ENCODE measurements at regions not wholly inside any gene's neighbourhood (a gene's known extent, or its start where the extent isn't known, plus 50 kb on each side); places are given as distances from the start of the nearest gene placed in this dataset.

- no peak for DNase-seq (ENCODE audit: low read depth in 2 of 2)
Measured at GRCh38 chr22:49588739-49589138, 238.9 kb downstream of the BRD1 start.

- DNase-seq (ENCODE audit: low read depth in 2 of 2) = no peak
Measured at GRCh38 chr22:49587987-49588386, 239.7 kb downstream of the BRD1 start.

- DNase-seq (ENCODE audit: low read depth in 2 of 2) = no peak
Measured at GRCh38 chr22:49587421-49587820, 240.3 kb downstream of the BRD1 start.

- DNase-seq (ENCODE audit: low read depth in 2 of 2) = no peak
Measured at GRCh38 chr22:49586873-49587272, 240.8 kb downstream of the BRD1 start.

GRCh38 chr22:49586244-49586748, 241.4 kb downstream of the BRD1 start:
- no peak for DNase-seq (ENCODE audit: low read depth in 2 of 2)

- DNase-seq (ENCODE audit: low read depth in 2 of 2) = no peak
Measured at GRCh38 chr22:49585461-49586243, 242.0 kb downstream of the BRD1 start.

GRCh38 chr22:49583886-49584505, 243.7 kb downstream of the BRD1 start:
- DNase-seq (ENCODE audit: low read depth in 2 of 2) = no peak

GRCh38 chr22:49583341-49583740, 244.3 kb downstream of the BRD1 start:
- DNase-seq (ENCODE audit: low read depth in 2 of 2) = no peak

GRCh38 chr22:49582678-49583077, 245.0 kb downstream of the BRD1 start:
- DNase-seq (ENCODE audit: low read depth in 2 of 2) = no peak

GRCh38 chr22:49582181-49582580, 245.5 kb downstream of the BRD1 start:
- no peak for DNase-seq (ENCODE audit: low read depth in 2 of 2)

GRCh38 chr22:49580024-49580423, 247.6 kb downstream of the BRD1 start:
- DNase-seq (ENCODE audit: low read depth in 2 of 2) = no peak

- no peak for DNase-seq (ENCODE audit: low read depth in 2 of 2)
Measured at GRCh38 chr22:49577168-49578060, 250.3 kb downstream of the BRD1 start.

GRCh38 chr22:49576241-49577141, 251.2 kb downstream of the BRD1 start:
- DNase-seq (ENCODE audit: low read depth in 2 of 2) = no peak

- no peak for DNase-seq (ENCODE audit: low read depth in 2 of 2)
Measured at GRCh38 chr22:49575703-49576081, 252.0 kb downstream of the BRD1 start.

- no peak for DNase-seq (ENCODE audit: low read depth in 2 of 2)
Measured at GRCh38 chr22:49574881-49575702, 252.6 kb downstream of the BRD1 start.

GRCh38 chr22:49574205-49574880, 253.3 kb downstream of the BRD1 start:
- DNase-seq (ENCODE audit: low read depth in 2 of 2) = no peak

- no peak for DNase-seq (ENCODE audit: low read depth in 2 of 2)
Measured at GRCh38 chr22:49573109-49573765, 254.4 kb downstream of the BRD1 start.

GRCh38 chr22:49571326-49571725, 256.3 kb downstream of the BRD1 start:
- DNase-seq (ENCODE audit: low read depth in 2 of 2) = no peak

Measured in dermis microvascular lymphatic vessel endothelial cell (primary cell).